ENCODE measurements at regions not wholly inside any gene's neighbourhood (a gene's known extent, or its start where the extent isn't known, plus 50 kb on each side); places are given as distances from the start of the nearest gene placed in this dataset.

- no peak for DNase-seq (ENCODE audit: low read depth in 2 of 2)
- TF ChIP-seq, protein P1, sequence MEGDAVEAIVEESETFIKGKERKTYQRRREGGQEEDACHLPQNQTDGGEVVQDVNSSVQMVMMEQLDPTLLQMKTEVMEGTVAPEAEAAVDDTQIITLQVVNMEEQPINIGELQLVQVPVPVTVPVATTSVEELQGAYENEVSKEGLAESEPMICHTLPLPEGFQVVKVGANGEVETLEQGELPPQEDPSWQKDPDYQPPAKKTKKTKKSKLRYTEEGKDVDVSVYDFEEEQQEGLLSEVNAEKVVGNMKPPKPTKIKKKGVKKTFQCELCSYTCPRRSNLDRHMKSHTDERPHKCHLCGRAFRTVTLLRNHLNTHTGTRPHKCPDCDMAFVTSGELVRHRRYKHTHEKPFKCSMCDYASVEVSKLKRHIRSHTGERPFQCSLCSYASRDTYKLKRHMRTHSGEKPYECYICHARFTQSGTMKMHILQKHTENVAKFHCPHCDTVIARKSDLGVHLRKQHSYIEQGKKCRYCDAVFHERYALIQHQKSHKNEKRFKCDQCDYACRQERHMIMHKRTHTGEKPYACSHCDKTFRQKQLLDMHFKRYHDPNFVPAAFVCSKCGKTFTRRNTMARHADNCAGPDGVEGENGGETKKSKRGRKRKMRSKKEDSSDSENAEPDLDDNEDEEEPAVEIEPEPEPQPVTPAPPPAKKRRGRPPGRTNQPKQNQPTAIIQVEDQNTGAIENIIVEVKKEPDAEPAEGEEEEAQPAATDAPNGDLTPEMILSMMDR (IDR thresholded peaks at IDR 0.05; ENCODE audit: low read depth, low read length) = no peak
- no peak overlapping the region for H3K4me3 ChIP-seq (replicated peaks in 1 of 2; ENCODE audit: low read depth in 2 of 2, low read length in 2 of 2)
Observed at GRCh38 chr9:105912157-105912862, 218.0 kb downstream of the TMEM38B start.

DNA sequence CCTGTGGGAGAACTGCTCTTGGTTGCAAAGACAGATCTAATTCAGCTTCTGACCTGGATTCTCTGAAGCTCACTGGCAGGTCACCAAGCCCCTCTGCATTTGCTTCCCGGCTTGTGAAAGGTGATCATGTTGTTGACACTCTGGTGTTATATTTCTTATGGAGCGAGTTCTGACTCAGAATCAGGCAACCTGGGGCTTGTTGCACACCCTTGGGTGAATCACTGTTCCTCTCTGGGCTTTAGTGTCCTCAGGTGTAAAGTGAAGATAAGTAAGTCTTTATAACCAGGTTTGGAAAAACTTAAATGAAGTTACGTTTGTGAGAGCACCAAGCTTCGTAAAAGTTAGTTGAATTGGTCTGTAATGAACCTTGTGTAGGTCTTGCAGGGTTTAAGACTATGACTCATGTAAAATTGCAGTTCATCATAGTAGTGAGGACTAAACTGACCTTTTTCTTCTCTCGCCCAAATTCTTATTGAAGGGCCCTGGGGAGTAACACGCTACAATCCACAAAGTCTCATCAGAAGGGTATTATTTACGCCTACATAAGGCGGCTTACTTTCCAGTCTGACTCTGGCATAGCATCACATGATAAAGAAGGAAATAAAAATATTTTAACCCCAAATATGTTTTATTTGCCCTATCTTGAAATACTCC is 218.6 kb downstream of the TMEM38B start:
- no peak for DNase-seq (ENCODE audit: low read depth in 2 of 2)
- no peak overlapping the region for H3K4me3 ChIP-seq (replicated peaks in 1 of 2; ENCODE audit: low read depth in 2 of 2, low read length in 2 of 2)
- TF ChIP-seq, protein P1 (IDR thresholded peaks at IDR 0.05; ENCODE audit: low read depth, low read length) = no peak

DNA sequence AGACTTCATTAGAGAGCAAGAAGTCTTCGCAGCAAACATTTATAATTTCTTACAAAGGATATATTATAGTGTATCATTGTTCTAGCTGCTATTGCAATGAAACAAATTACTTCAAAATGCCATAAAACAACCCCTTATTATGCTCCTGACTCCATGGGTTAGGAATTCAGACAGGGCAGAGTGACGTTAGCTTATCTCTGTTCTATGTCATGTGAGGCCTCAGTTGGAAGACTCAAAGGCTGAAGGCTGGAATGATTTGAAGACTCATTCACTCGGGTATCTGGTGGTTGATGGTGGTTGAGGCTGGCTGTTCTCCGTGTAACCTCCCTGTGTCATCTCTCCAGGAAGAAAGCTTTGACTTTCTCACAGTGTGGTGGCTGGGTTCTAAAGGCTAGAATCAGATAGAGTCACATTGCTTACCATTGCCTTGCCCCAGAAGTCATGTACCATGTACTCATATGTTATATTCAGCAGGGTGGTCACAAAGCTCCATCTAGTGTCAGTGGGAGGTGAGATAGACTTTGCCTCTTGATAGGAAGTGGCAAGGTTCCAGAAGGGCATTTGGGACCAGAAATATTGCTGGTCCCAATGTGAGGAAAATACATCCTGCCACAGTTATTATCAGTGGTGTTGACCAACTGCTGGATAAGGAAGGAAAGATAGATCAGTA is 226.9 kb downstream of the TMEM38B start:
- DNase-seq (ENCODE audit: low read depth in 2 of 2) = no peak

DNA sequence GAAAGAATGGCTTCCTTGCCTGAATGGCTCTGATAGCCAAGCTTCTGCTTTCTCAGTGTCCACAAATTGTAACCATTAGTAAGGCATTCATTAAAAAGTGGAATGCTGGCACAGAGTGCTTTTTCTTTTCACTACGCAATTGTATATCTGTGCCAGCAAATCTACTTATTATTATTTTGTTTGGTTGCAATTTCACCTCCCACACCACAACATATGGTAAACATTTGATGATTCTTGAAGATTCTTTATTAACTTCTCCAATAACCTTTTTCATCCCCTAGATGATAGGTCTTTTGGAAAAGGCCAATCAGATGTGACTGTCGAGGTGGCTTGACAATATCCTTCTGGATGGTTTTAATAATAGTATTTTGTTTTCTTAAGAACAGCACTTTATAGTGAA is 234.1 kb downstream of the TMEM38B start:
- TF ChIP-seq, protein P1 (IDR thresholded peaks at IDR 0.05; ENCODE audit: low read depth, low read length) = no peak

More for the DNA sequence above, 226.9 kb downstream of the TMEM38B start:
- TF ChIP-seq, protein P1 (IDR thresholded peaks at IDR 0.05; ENCODE audit: low read depth, low read length) = no peak
- H3K4me3 ChIP-seq (replicated peaks in 1 of 2; ENCODE audit: low read depth in 2 of 2, low read length in 2 of 2) = no peak overlapping the region

GRCh38 chr9:105930011-105930627 is 235.8 kb downstream of the TMEM38B start:
- TF ChIP-seq, protein P1 (IDR thresholded peaks at IDR 0.05; ENCODE audit: low read depth, low read length) = no peak
- no peak for DNase-seq (ENCODE audit: low read depth in 2 of 2)
- no peak overlapping the region for H3K4me3 ChIP-seq (replicated peaks in 1 of 2; ENCODE audit: low read depth in 2 of 2, low read length in 2 of 2)

More for the DNA sequence above, 234.1 kb downstream of the TMEM38B start:
- no peak for DNase-seq (ENCODE audit: low read depth in 2 of 2)
- H3K4me3 ChIP-seq (replicated peaks in 1 of 2; ENCODE audit: low read depth in 2 of 2, low read length in 2 of 2) = no peak overlapping the region

GRCh38 chr9:105932276-105932675 is 237.9 kb downstream of the TMEM38B start:
- no peak for DNase-seq (ENCODE audit: low read depth in 2 of 2)
- no peak overlapping the region for H3K4me3 ChIP-seq (replicated peaks in 1 of 2; ENCODE audit: low read depth in 2 of 2, low read length in 2 of 2)
- TF ChIP-seq, protein P1 (IDR thresholded peaks at IDR 0.05; ENCODE audit: low read depth, low read length) = no peak

Measured in cardiac fibroblast (primary cell).